K562 (cell line): ENCODE measurements at regions not wholly inside any gene's neighbourhood (a gene's known extent, or its start where the extent isn't known, plus 50 kb on each side); places are given as distances from the start of the nearest gene placed in this dataset.

ENCODE experiments used
- ATAC-seq: fragments of 200-7000 bp; cut with Tn5 transposase; 3 replicates; pipeline ENCODE4 v1.9.1; 2020; ENCODE audit warnings: moderate library complexity
- BruUV-seq: library from RNA; stranded (reverse); fragments of 400-500 nt; replicated peaks from 2 replicates; lab custom pipeline; 2021; lab: Mats Ljungman, UMichigan
- CTCF ChIA-PET: fragments of 300-600 bp; formaldehyde crosslinking; extraction: SDS; loops from one replicate; lab custom pipeline; 2021; ENCODE audit warnings: low intra/inter-chr PET ratio; lab: Yijun Ruan, JAX
- POLR2A ChIA-PET: fragments of 300-600, 350-650 bp; sonication (Branson Sonifier 250); formaldehyde crosslinking; extraction: SDS; loops from one replicate; lab custom pipeline; 2021; ENCODE audit warnings: antibody characterized with exemption, inconsistent platforms; lab: Yijun Ruan, JAX
- DNase-seq, 4 experiments: peaks; one replicate each; pipeline versions ENCODE4 v3.0.0 to v3.0.0-alpha.2; 2011 to 2018; ENCODE audit warnings: low spot score in 3 of 4, mixed read lengths in 3 of 4; ENCODE audit errors: extremely low read depth in 1 of 4
- FAIRE-seq: peaks from 2 replicates; lab custom pipeline; 2011; peaks lifted over from hg19 to GRCh38; lab: Jason Lieb, UNC
- H2AFZ ChIP-seq: 2 replicates; pipeline ENCODE4 v1.6.0; 2011; ENCODE audit warnings: low read depth, low read length, control low read depth, inconsistent platforms
- H3K27ac ChIP-seq: fragments of 200-600 bp; 3 replicates; pipeline ENCODE4 v1.8.0; 2011; ENCODE audit warnings: low read depth, mild to moderate bottlenecking, control low read depth, inconsistent platforms, low read length, moderate library complexity, mixed read lengths; ENCODE audit errors: extremely low read depth
- H3K27me3 ChIP-seq, 2 experiments: fragments of 300-600 bp in 1 of 2; 2 replicates in 1 of 2; 3 replicates in 1 of 2; pipeline versions ENCODE4 v1.6.0 to v1.8.0; 2011; ENCODE audit warnings: inconsistent platforms in 2 of 2, low read length in 2 of 2, mild to moderate bottlenecking in 1 of 2, mixed read lengths in 1 of 2, moderate library complexity in 1 of 2; ENCODE audit not compliant: control insufficient read depth in 2 of 2, insufficient read depth in 2 of 2
- H3K36me3 ChIP-seq: fragments of 300-600 bp; 3 replicates; pipeline ENCODE4 v1.8.0; 2011; ENCODE audit warnings: mild to moderate bottlenecking, low read length, inconsistent platforms; ENCODE audit not compliant: control insufficient read depth, insufficient read depth
- H3K4me1 ChIP-seq, 2 experiments: fragments of 200-600 bp in 1 of 2; replicated peaks in 1 of 2; 2 replicates in 1 of 2; 3 replicates in 1 of 2; pipeline versions ENCODE4 v1.5.1 to v1.8.0; 2011; ENCODE audit warnings: inconsistent platforms in 2 of 2, low read length in 2 of 2, mild to moderate bottlenecking in 1 of 2, mixed read lengths in 1 of 2, moderate library complexity in 1 of 2; ENCODE audit not compliant: control insufficient read depth in 2 of 2, insufficient read depth in 2 of 2
- H3K4me2 ChIP-seq: 2 replicates; pipeline ENCODE4 v1.6.1; 2011; ENCODE audit warnings: low read length, control low read depth, inconsistent platforms, mixed read lengths; ENCODE audit not compliant: insufficient read depth
- H3K4me3 ChIP-seq: fragments of 200-600 bp; sonication (generic), shearing (Covaris generic); 2 replicates; pipeline ENCODE4 v1.5.1; 2016; ENCODE audit warnings: control low read depth, inconsistent platforms
- H3K79me2 ChIP-seq: fragments of 200-600 bp; 3 replicates; pipeline ENCODE4 v1.8.0; 2011; ENCODE audit warnings: low read length, inconsistent platforms; ENCODE audit not compliant: control insufficient read depth, insufficient read depth
- H3K9ac ChIP-seq, 2 experiments: 2 replicates each; pipeline versions ENCODE4 v1.6.0 to v1.6.1; 2011; ENCODE audit warnings: low read depth in 2 of 2, low read length in 2 of 2, control low read depth in 1 of 2, inconsistent platforms in 1 of 2, mild to moderate bottlenecking in 1 of 2, mixed read lengths in 1 of 2; ENCODE audit not compliant: insufficient read depth in 1 of 2
- H3K9me1 ChIP-seq: one replicate; pipeline ENCODE4 v1.6.0; 2011; ENCODE audit warnings: inconsistent platforms, mild to moderate bottlenecking, low read length, moderate library complexity; ENCODE audit not compliant: control insufficient read depth, insufficient read depth
- H3K9me3 ChIP-seq: replicated peaks from 2 replicates; pipeline ENCODE4 v1.5.1; 2011; ENCODE audit warnings: low read depth, low read length, inconsistent platforms; ENCODE audit not compliant: control insufficient read depth, insufficient read depth
- H4K20me1 ChIP-seq: replicated peaks from 2 replicates; pipeline ENCODE4 v1.6.1; 2011; ENCODE audit warnings: low read length, inconsistent platforms, mixed read lengths; ENCODE audit not compliant: control insufficient read depth, insufficient read depth
- BRCA1 ChIP-seq, 2 experiments: fragments of 450-650 bp in 1 of 2; sonication (generic) in 1 of 2; formaldehyde crosslinking in 1 of 2; IDR thresholded peaks; 2 replicates each; pipeline versions ENCODE4 v1.5.0 to v1.6.1; 2017 to 2020; ENCODE audit warnings: mild to moderate bottlenecking in 1 of 2, missing genetic modification reagents in 1 of 2
- KLF16 ChIP-seq: IDR thresholded peaks from 2 replicates; pipeline ENCODE4 v1.6.1; 2016; ENCODE audit warnings: antibody characterized with exemption
- MYNN ChIP-seq, 2 experiments: sonication (generic); formaldehyde crosslinking in 1 of 2; IDR thresholded peaks; 2 replicates each; pipeline versions ENCODE4 v1.5.0 to v1.6.1; 2016 to 2020; ENCODE audit warnings: antibody characterized with exemption in 1 of 2, missing genetic modification reagents in 1 of 2
- NCOA2 ChIP-seq, 2 experiments: fragments of 450-650 bp; IDR thresholded peaks; 2 replicates each; pipeline ENCODE4 v1.6.1; 2018; ENCODE audit warnings: mild to moderate bottlenecking in 2 of 2, moderate library complexity in 1 of 2; ENCODE audit not compliant: partially characterized antibody in 2 of 2
- SRF ChIP-seq, 2 experiments: fragments of 250-450, 450-650 bp in 1 of 2; sonication (Bioruptor Pico) in 1 of 2; sonication (generic) in 1 of 2; formaldehyde crosslinking; IDR thresholded peaks; 2 replicates each; pipeline versions ENCODE4 v1.5.0 to v1.5.1; 2020 to 2022; ENCODE audit warnings: mild to moderate bottlenecking in 1 of 2, missing genetic modification reagents in 1 of 2
- WGBS: fragments of 100-300 bp; shearing (Covaris generic); methylation state at CpG from one replicate; pipeline ENCODE4 v1.1.6; 2016; ENCODE audit warnings: low coverage, mixed read lengths; ENCODE audit not compliant: insufficient coverage; ENCODE audit errors: missing lambda C conversion rate; 5-methylcytosine and 5-hydroxymethylcytosine counted together
- in situ Hi-C: fragments of 300-500 bp; cut with MboI; formaldehyde crosslinking; loops from 4 replicates; pipeline ENCODE4 v1.15.0; 2018; ENCODE audit warnings: inconsistent platforms, mixed read lengths
- intact Hi-C: fragments of 100-400 bp; cut with micrococcal nuclease; formaldehyde crosslinking; loops from 2 replicates; pipeline ENCODE4 v1.14.2; 2022

GRCh38 chr3:98688363-98688762 lies 74.8 kb upstream of the ST3GAL6 start:
- Histone ChIP-seq H4K20me1 (no peaks in the 10 kb centered on the region), H3K79me2 (no peaks in the 10 kb centered on the region), H3K4me2 (no peak overlapping the region), H3K4me1 (no peaks in the 10 kb centered on the region), H3K9me1 (no peaks in the 10 kb centered on the region), H3K27me3 (no peaks in the 10 kb centered on the region), H3K4me3 (no peak overlapping the region), H3K27ac (no peak overlapping the region), H3K9me3 (no peaks in the 10 kb centered on the region), H3K9ac (no peak overlapping the region), H2AFZ (no peak overlapping the region), H3K36me3 (no peaks in the 10 kb centered on the region)
- in situ Hi-C loops = no loop called here
- TF ChIP-seq KLF16 (no peak), NCOA2 (IDR thresholded peaks at IDR 0.05; ENCODE audit: partially characterized antibody in 2 of 2) (peak in 1 of 2 experiments; percentile 19), BRCA1 (IDR thresholded peaks at IDR 0.05) (peak; percentile 81; the same call in 1 of the 2 replicates), BRCA1 (CRISPR knock-in tag; IDR thresholded peaks at IDR 0.05) (no peak)
- CTCF ChIA-PET = no interaction called here
- BruUV-seq = no TSS peak
- no peak for ATAC-seq
- no peak for DNase-seq
- intact Hi-C loops = no loop called here
- WGBS = 43% methylated on average over 5 of the region's 5 CpGs
- POLR2A ChIA-PET = no interaction called here
- no peak for FAIRE-seq

GRCh38 chr3:98690876-98691275 lies 72.3 kb upstream of the ST3GAL6 start:
- CTCF ChIA-PET = no interaction called here
- Histone ChIP-seq H3K27ac (no peak overlapping the region), H3K27me3 (no peaks in the 10 kb centered on the region), H3K4me3 (no peak overlapping the region)
- TF ChIP-seq SRF (CRISPR knock-in tag; IDR thresholded peaks at IDR 0.05) (no peak), MYNN (IDR thresholded peaks at IDR 0.05) (no peak), MYNN (CRISPR knock-in tag; IDR thresholded peaks at IDR 0.05) (no peak)
- TF ChIP-seq, all 486 proteins: peak for 0
- WGBS = 0% methylated on average over 2 of the region's 2 CpGs
- BruUV-seq = no TSS peak
- Histone ChIP-seq H3K9ac (no peak overlapping the region), H3K79me2 (no peaks in the 10 kb centered on the region), H4K20me1 (no peaks in the 10 kb centered on the region), H3K9me1 (no peaks in the 10 kb centered on the region), H3K36me3 (no peaks in the 10 kb centered on the region), H2AFZ (no peak overlapping the region), H3K4me2 (no peak overlapping the region), H3K9me3 (no peaks in the 10 kb centered on the region), H3K4me1 (no peaks in the 10 kb centered on the region)
- in situ Hi-C loops = no loop called here
- POLR2A ChIA-PET = no interaction called here
- FAIRE-seq = no peak
- ATAC-seq = no peak
- intact Hi-C loops = no loop called here
- no peak for DNase-seq
